MCF 10A (cell line): ENCODE measurements at regions not wholly inside any gene's neighbourhood (a gene's known extent, or its start where the extent isn't known, plus 50 kb on each side); places are given as distances from the start of the nearest gene placed in this dataset.

ENCODE experiments used
- BruUV-seq: library from RNA; stranded (reverse); fragments of 400-500 nt; replicated peaks from 2 replicates; lab custom pipeline; 2021; lab: Mats Ljungman, UMichigan
- CTCF ChIA-PET: fragments of 300-600 bp; sonication (Branson Sonifier 250); formaldehyde crosslinking; extraction: SDS; loops from one replicate; lab custom pipeline; 2021; ENCODE audit warnings: antibody characterized with exemption, inconsistent platforms; lab: Yijun Ruan, JAX
- POLR2A ChIA-PET: fragments of 300-600, 350-650 bp; sonication (Branson Sonifier 250); formaldehyde crosslinking; extraction: SDS; loops from one replicate; lab custom pipeline; 2020; ENCODE audit warnings: antibody characterized with exemption, inconsistent platforms; lab: Yijun Ruan, JAX
- DNase-seq: peaks from one replicate; pipeline ENCODE4 v3.0.0-alpha.2; 2018; ENCODE audit not compliant: unreplicated experiment
- H3K27ac Mint-ChIP-seq: one replicate; pipeline ENCODE4 v1.8.0; 2022; ENCODE audit warnings: mild to moderate bottlenecking, low read depth, mixed read lengths; ENCODE audit not compliant: unreplicated experiment
- H3K27me3 Mint-ChIP-seq: one replicate; pipeline ENCODE4 v1.8.0; 2022; ENCODE audit warnings: mixed read lengths; ENCODE audit not compliant: insufficient read depth, unreplicated experiment
- H3K36me3 Mint-ChIP-seq: one replicate; pipeline ENCODE4 v1.8.0; 2022; ENCODE audit warnings: mild to moderate bottlenecking, moderate library complexity, mixed read lengths; ENCODE audit not compliant: insufficient read depth, unreplicated experiment
- H3K4me1 Mint-ChIP-seq: one replicate; pipeline ENCODE4 v1.8.0; 2022; ENCODE audit warnings: mixed read lengths; ENCODE audit not compliant: insufficient read depth, unreplicated experiment
- H3K4me3 Mint-ChIP-seq: one replicate; pipeline ENCODE4 v1.8.0; 2022; ENCODE audit warnings: mild to moderate bottlenecking, moderate library complexity, mixed read lengths; ENCODE audit not compliant: unreplicated experiment
- H3K9me3 Mint-ChIP-seq: one replicate; pipeline ENCODE4 v1.8.0; 2022; ENCODE audit warnings: mixed read lengths; ENCODE audit not compliant: unreplicated experiment
- CTCF ChIP-seq: fragments of 200-600 bp; IDR thresholded peaks from one replicate; pipeline ENCODE4 v1.8.0; 2022; ENCODE audit warnings: antibody characterized with exemption, mild to moderate bottlenecking; ENCODE audit not compliant: unreplicated experiment
- intact Hi-C: fragments of 100-400 bp; cut with micrococcal nuclease; formaldehyde crosslinking; loops from 2 replicates; pipeline ENCODE4 v1.14.1; 2022

GRCh38 chr13:87837522-87837921, 166.4 kb downstream of the SLITRK5 start:
- BruUV-seq: no TSS peak
- H3K27me3 Mint-ChIP-seq: no peaks in the 10 kb centered on the region
- H3K27ac Mint-ChIP-seq: no peak overlapping the region
- DNase-seq: no peak
- POLR2A ChIA-PET: interaction anchor here (0.7 kb wide), 2 partner anchors 30 to 432 kb away, joined by 3 read pairs; no protein-coding TSS in a partner anchor
- CTCF ChIA-PET: interaction anchor here (0.6 kb wide), 2 partner anchors 330 to 1858 kb away, joined by 3 to 6 read pairs; no protein-coding TSS in a partner anchor
- H3K9me3 Mint-ChIP-seq: no peaks in the 10 kb centered on the region
- H3K4me3 Mint-ChIP-seq: no peak overlapping the region
- H3K36me3 Mint-ChIP-seq: no peaks in the 10 kb centered on the region
- intact Hi-C loops: no loop called here
- no peaks in the 10 kb centered on the region for H3K4me1 Mint-ChIP-seq
- TF ChIP-seq CTCF: no peak

GRCh38 chr13:87837946-87838345, 166.8 kb downstream of the SLITRK5 start:
- ChIA-PET CTCF (interaction anchor here (0.6 kb wide), 1 partner anchor 1858 kb away, joined by 6 read pairs; no protein-coding TSS in a partner anchor), POLR2A (interaction anchor here (0.7 kb wide), 1 partner anchor 30 kb away, joined by 3 read pairs; no protein-coding TSS in a partner anchor)
- no peak overlapping the region for H3K27ac Mint-ChIP-seq
- DNase-seq: no peak
- intact Hi-C loops: no loop called here
- H3K36me3 Mint-ChIP-seq: no peaks in the 10 kb centered on the region
- BruUV-seq: no TSS peak
- TF ChIP-seq CTCF: no peak
- H3K9me3 Mint-ChIP-seq: no peaks in the 10 kb centered on the region
- H3K27me3 Mint-ChIP-seq: no peaks in the 10 kb centered on the region
- no peak overlapping the region for H3K4me3 Mint-ChIP-seq
- H3K4me1 Mint-ChIP-seq: no peaks in the 10 kb centered on the region

- POLR2A ChIA-PET: interaction anchor here (0.7 kb wide), 2 partner anchors 32 to 89 kb away, joined by 3 to 4 read pairs; no protein-coding TSS in a partner anchor
- peaks cover 7% of the 10 kb centered on the region for H3K36me3 Mint-ChIP-seq
Observed at GRCh38 chr13:87851410-87851809, 180.2 kb downstream of the SLITRK5 start.

GRCh38 chr13:87855553-87855952, 184.4 kb downstream of the SLITRK5 start:
- BruUV-seq: no TSS peak
- Mint-ChIP-seq H3K9me3 (peaks cover 10% of the 10 kb centered on the region), H3K4me3 (no peak overlapping the region), H3K36me3 (peaks cover 7% of the 10 kb centered on the region), H3K27me3 (no peaks in the 10 kb centered on the region), H3K4me1 (no peaks in the 10 kb centered on the region), H3K27ac (no peak overlapping the region)
- POLR2A ChIA-PET: no interaction called here
- intact Hi-C loops: no loop called here
- TF ChIP-seq CTCF: no peak
- DNase-seq: no peak
- CTCF ChIA-PET: no interaction called here

More at GRCh38 chr13:87851410-87851809, 180.2 kb downstream of the SLITRK5 start:
- H3K27ac Mint-ChIP-seq: no peak overlapping the region
- H3K9me3 Mint-ChIP-seq: peaks cover 10% of the 10 kb centered on the region
- intact Hi-C loops: no loop called here
- no TSS peak for BruUV-seq
- H3K27me3 Mint-ChIP-seq: no peaks in the 10 kb centered on the region
- CTCF ChIA-PET: interaction anchor here (0.6 kb wide), 1 partner anchor 624 kb away, joined by 3 read pairs; no protein-coding TSS in a partner anchor
- H3K4me1 Mint-ChIP-seq: no peaks in the 10 kb centered on the region
- no peak for DNase-seq
- TF ChIP-seq CTCF: no peak
- H3K4me3 Mint-ChIP-seq: no peak overlapping the region
